HEK293T (cell line): ENCODE measurements at regions not wholly inside any gene's neighbourhood (a gene's known extent, or its start where the extent isn't known, plus 50 kb on each side); places are given as distances from the start of the nearest gene placed in this dataset.

Experiments
- ARNT ChIP-seq: fragments of 450-650 bp; IDR thresholded peaks from 2 replicates; pipeline ENCODE4 v1.6.1; 2017; ENCODE audit warnings: mild to moderate bottlenecking
- BHLHE40 ChIP-seq: fragments of 450-650 bp; IDR thresholded peaks from 2 replicates; pipeline ENCODE4 v1.6.1; 2016; ENCODE audit warnings: mild to moderate bottlenecking, moderate library complexity, borderline replicate concordance
- ELF4 ChIP-seq: fragments of 450-650 bp; IDR thresholded peaks from 2 replicates; pipeline ENCODE4 v1.6.1; 2017; ENCODE audit warnings: antibody characterized with exemption
- FOXA1 ChIP-seq: fragments of 450-650 bp; IDR thresholded peaks from 2 replicates; pipeline ENCODE4 v1.6.1; 2016; ENCODE audit warnings: mild to moderate bottlenecking
- LEF1 ChIP-seq: fragments of 450-650 bp; IDR thresholded peaks from 2 replicates; pipeline ENCODE4 v1.6.1; 2017; ENCODE audit warnings: mild to moderate bottlenecking, borderline replicate concordance
- SP1 ChIP-seq: fragments of 450-650 bp; IDR thresholded peaks from 2 replicates; pipeline ENCODE4 v1.6.1; 2017
- ZNF384 ChIP-seq: fragments of 450-650 bp; IDR thresholded peaks from 2 replicates; pipeline ENCODE4 v1.6.1; 2016

DNA sequence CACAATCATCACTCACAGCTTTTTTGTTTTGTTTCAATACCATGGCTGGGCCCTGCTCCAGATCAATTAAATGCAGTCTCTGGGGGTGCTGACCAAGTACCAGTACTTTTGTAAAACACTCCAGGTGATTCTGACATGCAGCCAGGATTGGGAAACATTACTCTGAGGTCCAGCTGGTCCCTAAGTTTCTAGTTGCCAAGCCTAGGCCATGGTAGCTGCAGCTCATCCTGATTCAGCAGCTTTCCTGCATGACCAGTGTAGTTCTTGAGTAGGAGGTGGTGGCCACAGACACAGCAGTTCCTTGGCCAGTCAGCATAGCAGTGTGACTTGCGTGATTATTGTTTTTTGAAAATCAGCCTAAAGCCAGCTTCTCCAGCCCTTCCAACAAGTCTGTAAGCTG is 859.1 kb downstream of the DIAPH3 start:
- no peak for TF ChIP-seq BHLHE40
- no peak for TF ChIP-seq ARNT
- TF ChIP-seq FOXA1: no peak
- no peak for TF ChIP-seq SP1
- TF ChIP-seq ZNF384: no peak
- no peak for TF ChIP-seq ELF4
- TF ChIP-seq LEF1: no peak
